ENCODE measurements at regions not wholly inside any gene's neighbourhood (a gene's known extent, or its start where the extent isn't known, plus 50 kb on each side); places are given as distances from the start of the nearest gene placed in this dataset.
"Not testable (repeated sequence)": the region's sequence is repeated elsewhere in the genome, so short reads cannot be mapped to it uniquely, and the experiment has no call there.

DNA sequence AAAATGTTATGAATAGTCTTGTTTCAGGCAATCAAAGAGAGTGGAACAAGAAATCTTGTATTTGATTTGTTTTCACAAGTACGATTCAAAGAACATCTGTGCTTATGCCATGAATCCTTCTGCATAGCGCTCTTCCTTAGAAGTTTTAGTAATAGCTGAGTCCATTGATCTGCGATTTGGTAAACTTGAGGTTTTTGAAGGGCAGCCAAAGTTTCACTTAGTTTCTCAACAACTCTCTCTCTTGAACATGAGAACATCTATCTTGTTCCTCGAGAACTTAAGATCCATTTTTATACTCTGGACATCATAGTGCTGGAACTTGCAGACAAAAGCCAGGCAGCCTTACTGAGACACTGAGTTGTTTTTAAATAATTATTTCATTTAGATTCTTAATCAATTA is 96.2 kb upstream of the USP15 start:
- in situ Hi-C loops (cut with MboI; ENCODE audit: low pct_unique_long_range_greater_than_20kb, low sequenced_read_pairs): no loop called here
- DNase-seq: no peak

DNA sequence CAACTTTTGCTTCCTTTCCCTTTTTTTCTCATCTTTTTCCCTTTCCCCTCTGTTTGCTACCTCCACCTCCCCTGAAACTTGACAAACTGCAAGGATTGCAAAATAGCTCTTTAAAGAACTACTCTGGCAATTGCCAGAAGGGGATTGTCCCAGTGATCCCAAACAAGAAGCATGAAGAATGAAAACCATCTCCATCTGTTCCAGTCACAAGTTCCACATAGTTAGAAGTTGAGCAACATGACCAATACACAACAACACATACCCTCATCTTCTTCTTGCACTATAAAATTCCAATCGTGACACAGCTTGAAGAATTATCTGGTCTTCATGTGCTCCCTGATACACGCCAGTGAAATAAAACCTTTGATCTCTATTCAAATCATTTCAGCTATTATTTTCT is 93.7 kb upstream of the USP15 start:
- in situ Hi-C loops (cut with MboI; ENCODE audit: low pct_unique_long_range_greater_than_20kb, low sequenced_read_pairs): no loop called here
- no peak for DNase-seq

DNA sequence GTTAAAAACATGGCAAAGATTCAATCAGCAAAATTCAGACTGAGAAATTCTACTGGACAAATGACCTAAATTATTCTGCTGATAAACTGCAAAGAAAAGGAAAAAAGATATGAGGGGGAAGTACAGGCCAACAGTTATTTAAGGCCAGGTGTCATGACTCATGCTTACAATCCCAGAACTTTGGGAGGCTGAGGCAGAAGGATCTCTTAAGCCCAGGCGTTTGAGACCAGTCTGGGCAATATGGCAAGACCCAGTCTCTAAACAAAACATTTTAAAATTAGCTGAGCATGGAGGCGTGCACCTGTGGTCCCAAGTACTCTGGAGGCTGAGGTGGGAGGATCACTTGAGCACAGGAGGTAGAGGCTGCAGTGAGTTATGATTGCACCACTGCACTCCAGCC is 91.8 kb upstream of the USP15 start:
- in situ Hi-C loops (cut with MboI; ENCODE audit: low pct_unique_long_range_greater_than_20kb, low sequenced_read_pairs): no loop called here
- no peak for DNase-seq

DNA sequence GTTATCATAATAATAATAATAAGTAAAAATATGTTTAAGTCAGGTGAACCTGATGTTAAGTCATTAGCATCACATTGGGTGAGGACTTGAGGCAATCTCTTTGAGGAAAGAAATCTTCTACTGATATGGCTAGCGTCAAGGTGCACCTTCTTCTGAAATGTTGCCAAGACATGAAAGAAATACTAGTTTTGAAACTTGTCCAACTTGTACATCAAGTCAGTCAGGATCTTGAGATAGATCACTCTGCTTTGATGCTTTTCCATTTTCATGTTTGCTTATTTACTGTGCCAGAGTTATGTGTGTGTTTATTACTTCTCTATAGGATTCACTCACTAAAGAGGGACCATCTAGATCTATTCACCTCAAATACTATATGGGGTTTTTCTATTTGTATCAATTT is 90.0 kb upstream of the USP15 start:
- in situ Hi-C loops (cut with MboI; ENCODE audit: low pct_unique_long_range_greater_than_20kb, low sequenced_read_pairs): no loop called here
- no peak for DNase-seq

DNA sequence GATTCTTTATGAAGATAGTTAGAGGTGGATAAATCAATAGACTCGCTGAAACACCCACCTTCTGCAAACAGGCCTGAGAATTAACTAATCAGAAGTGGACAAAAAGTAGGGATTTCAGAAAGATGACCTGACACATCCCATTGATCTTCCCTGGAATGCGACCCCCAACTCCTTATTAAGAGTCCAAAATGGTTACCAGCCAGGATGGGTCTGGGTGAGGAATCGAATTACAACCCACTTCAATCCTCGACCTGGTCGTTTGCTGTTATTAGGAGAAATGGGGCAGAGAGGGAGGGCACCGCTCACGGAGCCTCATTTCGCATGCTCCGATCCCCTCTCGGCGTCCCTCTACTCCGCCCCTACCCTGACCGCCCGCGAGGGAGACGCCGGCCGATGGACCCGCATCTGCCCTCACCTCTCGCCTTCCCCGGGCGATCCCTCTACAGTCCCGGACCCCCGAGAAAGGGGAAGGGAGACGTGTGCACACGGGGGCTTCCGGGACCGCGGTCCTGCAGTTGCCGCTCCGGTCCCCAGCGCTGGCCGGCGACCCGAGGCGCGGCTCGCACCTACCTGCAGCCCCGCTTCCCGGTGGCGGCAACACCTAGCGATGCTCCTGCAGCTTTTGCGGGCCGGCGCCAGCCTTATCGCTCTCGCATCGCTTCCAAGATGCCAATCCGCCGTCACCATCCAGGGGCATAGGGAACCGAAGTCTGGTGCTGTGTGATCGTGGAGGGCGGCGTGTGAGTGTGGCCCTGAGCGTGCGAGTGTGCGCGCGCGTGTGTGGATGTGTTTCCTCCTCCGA is 69.3 kb upstream of the USP15 start:
- in situ Hi-C loops (cut with MboI; ENCODE audit: low pct_unique_long_range_greater_than_20kb, low sequenced_read_pairs): no loop called here

DNA sequence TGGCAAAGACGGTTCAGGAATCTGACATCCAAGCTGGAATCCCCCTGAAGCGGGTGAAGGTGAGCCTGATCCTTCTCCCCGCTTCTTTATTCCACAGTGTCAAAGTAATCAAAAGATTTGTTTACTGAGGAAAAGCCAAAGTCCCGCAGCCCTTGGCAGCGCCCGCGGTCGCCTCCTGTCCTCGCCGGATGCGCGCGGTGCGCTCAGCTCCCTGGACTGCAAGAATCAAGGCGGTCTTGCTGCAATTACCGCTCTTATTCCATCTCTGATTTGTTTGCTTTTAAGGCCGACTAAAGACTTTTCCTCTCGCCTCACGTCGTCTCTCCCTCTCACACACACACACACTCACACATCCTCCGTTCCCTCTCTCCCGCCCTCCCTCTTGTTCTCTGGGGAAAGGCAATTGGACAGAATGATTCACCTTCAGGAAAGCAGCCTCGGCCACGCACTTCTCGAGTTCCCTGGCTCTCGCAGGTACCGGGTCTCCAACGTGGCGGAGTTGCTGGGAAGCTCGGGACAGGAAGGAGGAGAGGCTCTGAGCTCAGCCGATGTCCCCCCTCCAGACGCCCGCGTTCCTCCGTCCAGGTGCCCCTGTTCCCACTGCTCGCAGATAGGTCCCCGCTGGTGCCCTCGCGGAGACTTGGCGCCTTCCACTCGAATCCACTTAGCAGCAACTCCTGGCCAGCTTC is 68.6 kb upstream of the USP15 start:
- in situ Hi-C loops (cut with MboI; ENCODE audit: low pct_unique_long_range_greater_than_20kb, low sequenced_read_pairs): no loop called here
- DNase-seq: peak; percentile 24

More for the DNA sequence above, 69.3 kb upstream of the USP15 start:
- peak; percentile 23 for DNase-seq

DNA sequence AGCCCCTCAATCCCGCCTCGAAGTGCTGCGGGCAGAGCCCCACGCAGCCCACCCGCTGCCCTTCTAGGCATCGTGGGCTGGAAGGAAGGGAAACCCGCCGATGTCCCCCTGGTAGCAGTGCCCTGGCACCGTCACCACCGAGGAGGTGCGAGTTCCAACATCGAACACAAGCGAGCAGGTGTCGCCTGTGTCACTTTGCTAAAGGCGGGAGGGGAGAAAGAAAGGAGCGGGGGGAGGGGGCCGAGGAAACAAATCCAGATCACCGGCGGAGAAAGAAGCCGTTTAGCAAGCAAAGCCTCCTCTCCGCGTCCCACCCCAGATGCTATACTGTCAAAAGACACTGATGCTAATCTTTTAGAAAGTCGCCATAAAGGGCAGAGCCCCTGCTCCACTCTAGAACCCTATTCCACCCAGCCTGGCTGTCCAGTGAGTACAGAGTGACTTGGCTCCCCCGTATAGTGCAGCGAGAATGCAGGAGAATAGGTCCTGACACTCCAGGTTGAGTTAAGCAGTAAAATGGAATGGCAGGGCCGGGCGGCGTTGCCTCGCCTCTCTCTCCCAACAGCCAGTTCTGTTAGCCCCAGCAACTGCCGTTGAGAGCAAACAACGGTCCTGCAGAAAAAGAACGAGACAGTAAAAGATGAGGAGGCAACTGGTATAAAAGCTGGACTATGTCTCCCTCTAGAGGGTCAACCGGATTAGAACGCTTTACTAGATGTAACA is 67.9 kb upstream of the USP15 start:
- in situ Hi-C loops (cut with MboI; ENCODE audit: low pct_unique_long_range_greater_than_20kb, low sequenced_read_pairs): no loop called here
- DNase-seq: peak; percentile 93

DNA sequence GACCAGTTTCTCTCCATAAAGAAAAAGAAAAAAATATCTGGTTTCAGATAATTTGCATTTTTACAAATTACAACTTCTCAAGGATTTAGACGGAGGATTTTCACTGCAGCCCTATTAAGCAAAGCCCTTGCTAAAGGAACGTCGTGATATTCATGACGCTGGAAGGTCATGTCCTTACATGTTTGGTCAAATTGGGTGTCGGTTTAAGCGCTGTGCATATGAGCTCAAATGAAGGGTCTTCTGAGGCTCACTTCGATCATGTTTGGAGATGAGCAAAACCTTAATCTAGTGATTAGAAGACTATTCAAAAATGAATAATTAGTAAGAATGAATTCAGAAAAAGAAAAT is 67.3 kb upstream of the USP15 start:
- no peak for DNase-seq
- in situ Hi-C loops (cut with MboI; ENCODE audit: low pct_unique_long_range_greater_than_20kb, low sequenced_read_pairs): no loop called here

DNA sequence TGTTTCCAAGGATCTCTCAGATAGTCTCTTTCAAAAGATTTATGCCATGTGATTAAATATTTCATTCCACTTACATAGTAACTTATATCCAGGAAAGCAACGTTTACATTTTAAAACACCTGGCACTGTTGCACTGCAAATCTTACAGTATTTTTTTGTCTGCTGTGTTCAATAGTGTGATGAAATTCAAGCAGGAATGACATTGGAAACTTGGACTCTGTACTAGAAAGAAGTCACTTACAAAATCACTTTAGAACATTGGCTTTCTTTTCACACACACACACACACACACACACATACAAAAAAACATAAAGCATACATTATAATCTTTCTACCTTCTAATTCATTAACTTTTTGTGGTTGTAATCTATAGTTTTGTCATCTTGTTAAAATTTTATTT is 66.2 kb upstream of the USP15 start:
- in situ Hi-C loops (cut with MboI; ENCODE audit: low pct_unique_long_range_greater_than_20kb, low sequenced_read_pairs): no loop called here
- DNase-seq: no peak

DNA sequence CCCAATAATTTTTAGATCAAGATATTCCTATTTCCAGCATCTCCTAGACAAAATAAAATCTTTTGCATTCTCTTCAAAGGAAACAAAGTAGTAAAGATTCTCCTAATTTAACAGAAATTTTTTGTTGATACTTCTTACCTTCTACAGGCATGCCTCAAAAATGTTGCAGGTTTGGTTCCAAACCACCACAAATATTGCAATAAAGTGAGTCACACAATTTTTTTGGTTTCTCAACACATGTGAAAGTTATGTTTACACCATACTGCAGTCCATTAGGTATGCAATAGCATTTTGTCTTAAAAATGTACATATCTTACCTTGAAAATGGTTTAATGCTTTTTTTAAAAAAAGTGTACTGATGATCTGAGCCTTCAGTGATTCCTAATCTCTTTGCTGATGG is 65.6 kb upstream of the USP15 start:
- DNase-seq: no peak
- in situ Hi-C loops (cut with MboI; ENCODE audit: low pct_unique_long_range_greater_than_20kb, low sequenced_read_pairs): no loop called here

DNA sequence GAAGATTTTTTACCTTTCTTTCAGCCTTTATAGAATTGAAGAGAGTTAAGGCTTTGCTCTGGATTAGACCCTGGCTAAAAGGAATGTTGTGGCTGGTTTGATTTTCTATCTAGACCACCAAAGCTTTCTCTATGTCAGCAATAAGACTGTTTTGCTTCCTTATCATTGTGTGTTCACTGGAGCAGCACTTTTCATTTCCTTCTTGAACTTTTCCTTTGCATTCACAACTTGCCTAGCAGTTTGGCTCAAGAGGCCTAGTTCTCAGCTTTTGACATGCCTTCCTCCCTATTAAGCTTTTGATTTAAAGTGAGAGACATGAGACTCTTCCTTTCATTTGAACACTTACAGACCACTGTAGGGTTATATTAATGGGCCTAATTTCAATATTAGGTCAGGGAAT is 64.1 kb upstream of the USP15 start:
- peak; percentile 18 for DNase-seq
- in situ Hi-C loops (cut with MboI; ENCODE audit: low pct_unique_long_range_greater_than_20kb, low sequenced_read_pairs): no loop called here

DNA sequence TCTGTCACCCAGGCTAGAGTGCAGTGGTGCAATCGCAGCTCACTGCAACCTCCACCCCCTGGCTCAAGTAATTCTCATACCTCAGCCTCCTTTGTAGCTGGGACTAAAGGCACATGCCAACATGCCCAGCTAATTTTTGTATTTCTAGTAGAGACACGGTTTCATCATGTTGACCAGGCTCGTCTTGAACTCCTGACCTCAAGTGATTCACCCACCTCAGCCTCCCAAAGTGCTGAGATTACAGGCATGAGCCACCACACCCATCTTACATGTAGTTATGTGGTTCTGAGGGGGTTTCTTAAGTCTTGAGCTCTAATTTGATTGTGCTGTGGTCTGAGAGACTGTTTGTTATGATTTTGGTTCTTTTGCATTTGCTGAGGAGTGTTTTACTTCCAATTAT is 57.3 kb upstream of the USP15 start:
- in situ Hi-C loops (cut with MboI; ENCODE audit: low pct_unique_long_range_greater_than_20kb, low sequenced_read_pairs); DNase-seq: not testable (repeated sequence)

DNA sequence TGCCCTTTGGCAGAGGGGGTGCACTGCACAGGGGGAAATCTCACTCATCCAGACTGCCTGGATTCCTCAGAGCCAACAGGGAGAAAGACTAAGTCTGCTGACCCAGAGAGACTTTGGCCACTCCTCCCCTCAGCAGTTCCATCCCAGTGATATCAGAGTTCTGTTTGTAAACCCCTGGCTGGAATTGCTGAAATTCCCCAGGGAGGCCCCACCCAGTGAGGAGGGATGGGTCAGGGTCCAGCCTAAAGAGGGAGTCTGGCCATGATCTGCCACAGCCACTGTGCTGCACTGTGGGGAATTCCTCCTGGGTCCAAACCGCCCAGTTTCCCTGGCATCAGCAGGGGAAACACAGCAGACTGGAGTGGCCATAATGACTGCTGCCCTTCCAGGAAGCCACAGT is 54.9 kb upstream of the USP15 start:
- no peak for DNase-seq
- in situ Hi-C loops (cut with MboI; ENCODE audit: low pct_unique_long_range_greater_than_20kb, low sequenced_read_pairs): no loop called here

DNA sequence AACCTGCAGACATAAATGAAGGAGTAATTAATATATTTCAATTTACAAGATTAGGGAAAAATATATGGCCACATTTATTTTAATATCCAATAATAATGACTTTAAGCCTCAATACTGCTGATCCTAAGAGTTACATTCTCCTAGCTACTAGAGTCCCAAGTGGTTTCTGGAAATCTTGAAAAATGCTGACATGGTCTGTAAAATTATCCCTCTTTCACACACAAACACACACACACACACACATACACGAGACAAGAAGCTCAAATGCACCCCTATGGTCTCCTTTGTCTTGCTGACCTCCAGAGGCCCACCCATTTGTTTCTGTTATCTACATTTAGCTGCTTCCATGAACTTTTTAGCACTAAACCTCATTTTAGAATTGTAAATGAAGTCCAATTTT is 53.0 kb upstream of the USP15 start:
- in situ Hi-C loops (cut with MboI; ENCODE audit: low pct_unique_long_range_greater_than_20kb, low sequenced_read_pairs): no loop called here
- DNase-seq: no peak
